OCI-LY1 (cell line): ENCODE measurements at regions not wholly inside any gene's neighbourhood (a gene's known extent, or its start where the extent isn't known, plus 50 kb on each side); places are given as distances from the start of the nearest gene placed in this dataset.

Experiments
- EZH2 ChIP-seq: fragments of 200-600 bp; sonication (generic), shearing (Covaris generic); IDR thresholded peaks from 2 replicates; pipeline ENCODE4 v1.8.0; 2017; ENCODE audit warnings: borderline replicate concordance, mixed run types, mild to moderate bottlenecking, antibody characterized with exemption, low read length, moderate library complexity, mixed read lengths
- TF ChIP-seq, protein P1 (sequence below): fragments of 200-600 bp; sonication (generic), shearing (Covaris generic); IDR thresholded peaks from 2 replicates; pipeline ENCODE4 v1.5.1; 2017; ENCODE audit warnings: mild to moderate bottlenecking, antibody characterized with exemption, low read length, moderate library complexity, mixed read lengths

DNA sequence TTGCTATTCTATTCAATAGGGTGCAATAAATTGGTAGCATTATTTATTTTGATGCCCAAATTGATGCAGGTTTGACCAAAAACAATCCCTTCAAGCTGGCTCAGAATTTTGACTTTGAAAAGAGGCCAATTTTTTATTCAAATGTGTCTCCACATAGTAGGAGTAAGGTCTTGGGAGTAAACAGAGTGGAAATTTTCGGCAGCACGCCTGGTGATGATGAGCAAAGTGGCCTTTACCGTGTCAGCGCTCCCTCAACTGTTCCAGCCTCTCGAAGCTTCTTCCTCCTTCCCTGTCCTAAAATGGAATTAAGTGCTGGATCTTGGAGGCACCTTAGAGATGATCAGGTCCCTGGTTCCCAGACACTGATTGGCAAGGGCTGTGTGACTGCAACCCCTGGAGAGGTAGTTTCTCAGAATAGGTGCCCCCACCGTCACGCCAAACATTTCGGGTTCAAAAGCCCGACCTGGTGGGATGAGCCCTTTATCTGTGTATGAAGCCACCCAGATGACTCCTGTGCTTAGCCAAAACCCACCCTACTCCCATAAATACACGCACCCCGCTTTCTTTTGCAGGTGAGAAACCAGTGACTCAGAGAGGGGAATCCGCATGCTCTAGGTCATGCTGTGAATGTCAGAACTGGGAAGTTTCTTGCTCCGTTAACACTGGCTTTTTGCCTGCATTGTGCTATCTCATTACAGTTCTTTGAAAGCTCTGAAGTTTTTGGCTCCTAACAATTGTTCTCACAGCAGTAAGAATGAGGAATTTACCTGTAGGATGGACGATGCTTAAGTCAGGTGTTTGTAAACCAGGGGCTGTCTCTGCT, 89.1 kb downstream of the CRYGS start:
- TF ChIP-seq, protein P1, sequence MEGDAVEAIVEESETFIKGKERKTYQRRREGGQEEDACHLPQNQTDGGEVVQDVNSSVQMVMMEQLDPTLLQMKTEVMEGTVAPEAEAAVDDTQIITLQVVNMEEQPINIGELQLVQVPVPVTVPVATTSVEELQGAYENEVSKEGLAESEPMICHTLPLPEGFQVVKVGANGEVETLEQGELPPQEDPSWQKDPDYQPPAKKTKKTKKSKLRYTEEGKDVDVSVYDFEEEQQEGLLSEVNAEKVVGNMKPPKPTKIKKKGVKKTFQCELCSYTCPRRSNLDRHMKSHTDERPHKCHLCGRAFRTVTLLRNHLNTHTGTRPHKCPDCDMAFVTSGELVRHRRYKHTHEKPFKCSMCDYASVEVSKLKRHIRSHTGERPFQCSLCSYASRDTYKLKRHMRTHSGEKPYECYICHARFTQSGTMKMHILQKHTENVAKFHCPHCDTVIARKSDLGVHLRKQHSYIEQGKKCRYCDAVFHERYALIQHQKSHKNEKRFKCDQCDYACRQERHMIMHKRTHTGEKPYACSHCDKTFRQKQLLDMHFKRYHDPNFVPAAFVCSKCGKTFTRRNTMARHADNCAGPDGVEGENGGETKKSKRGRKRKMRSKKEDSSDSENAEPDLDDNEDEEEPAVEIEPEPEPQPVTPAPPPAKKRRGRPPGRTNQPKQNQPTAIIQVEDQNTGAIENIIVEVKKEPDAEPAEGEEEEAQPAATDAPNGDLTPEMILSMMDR: no peak
- no peak for TF ChIP-seq EZH2
